Upper lobe of right lung (tissue), 1 donor: ENCODE measurements at regions not wholly inside any gene's neighbourhood (a gene's known extent, or its start where the extent isn't known, plus 50 kb on each side); places are given as distances from the start of the nearest gene placed in this dataset.
A peak's percentile ranks its signal among the peaks of the same experiment; 100 is the strongest.

Experiments used
- ATAC-seq: fragments of 200-7000 bp; cut with Tn5 transposase; one replicate; pipeline ENCODE4 v1.9.1; 2020; ENCODE audit warnings: mild to moderate bottlenecking, moderate library complexity
- DNase-seq: peaks from one replicate; pipeline ENCODE4 v3.0.0-alpha.2; 2020
- H3K27ac ChIP-seq: fragments of 200-600 bp; one replicate; pipeline ENCODE4 v1.8.0; 2022
- H3K27me3 ChIP-seq: fragments of 200-600 bp; one replicate; pipeline ENCODE4 v1.8.0; 2022; ENCODE audit warnings: mild to moderate bottlenecking
- H3K36me3 ChIP-seq: fragments of 200-600 bp; one replicate; pipeline ENCODE4 v1.8.0; 2022
- H3K4me1 ChIP-seq: fragments of 200-600 bp; one replicate; pipeline ENCODE4 v1.8.0; 2022
- H3K4me3 ChIP-seq: fragments of 200-600 bp; one replicate; pipeline ENCODE4 v1.8.0; 2022; ENCODE audit warnings: mild to moderate bottlenecking
- H3K9me3 ChIP-seq: fragments of 200-600 bp; one replicate; pipeline ENCODE4 v1.8.0; 2022
- CTCF ChIP-seq: fragments of 200-600 bp; IDR thresholded peaks from one replicate; pipeline ENCODE4 v1.8.0; 2022; ENCODE audit warnings: antibody characterized with exemption
- intact Hi-C: fragments of 100-400 bp; cut with DNase I; formaldehyde crosslinking; loops from one replicate; pipeline ENCODE4 v1.11.0; 2022
- donor health status: DM: no; HTN: yes; CAD: no; lungs with severe emphysema.

- TF ChIP-seq CTCF: no peak
- no peaks in the 10 kb centered on the region for H3K27me3 ChIP-seq
- H3K27ac ChIP-seq: no peak overlapping the region
- intact Hi-C loops: no loop called here
- no peaks in the 10 kb centered on the region for H3K4me1 ChIP-seq
- DNase-seq (no peak), ATAC-seq (no peak)
- no peaks in the 10 kb centered on the region for H3K9me3 ChIP-seq
- no peak overlapping the region for H3K4me3 ChIP-seq
- no peaks in the 10 kb centered on the region for H3K36me3 ChIP-seq
These were observed 274.4 kb downstream of the BLID start for GRCh38 chr11:121841487-121842191.

- no peaks in the 10 kb centered on the region for H3K4me1 ChIP-seq
- TF ChIP-seq CTCF: no peak
- no peak overlapping the region for H3K27ac ChIP-seq
- H3K36me3 ChIP-seq: no peaks in the 10 kb centered on the region
- no peak overlapping the region for H3K4me3 ChIP-seq
- ATAC-seq (no peak), DNase-seq (no peak)
- no peaks in the 10 kb centered on the region for H3K27me3 ChIP-seq
- intact Hi-C loops: no loop called here
- H3K9me3 ChIP-seq: no peaks in the 10 kb centered on the region
These were observed 276.2 kb downstream of the BLID start for GRCh38 chr11:121839781-121840180.

GRCh38 chr11:121838571-121838970 is 277.4 kb downstream of the BLID start:
- Histone ChIP-seq H3K36me3 (no peaks in the 10 kb centered on the region), H3K9me3 (no peaks in the 10 kb centered on the region), H3K27me3 (no peaks in the 10 kb centered on the region), H3K4me3 (no peak overlapping the region), H3K27ac (no peak overlapping the region), H3K4me1 (no peaks in the 10 kb centered on the region)
- intact Hi-C loops: no loop called here
- TF ChIP-seq CTCF: no peak
- DNase-seq: no peak
- ATAC-seq: no peak

- Histone ChIP-seq H3K36me3 (no peaks in the 10 kb centered on the region), H3K27me3 (no peaks in the 10 kb centered on the region), H3K4me3 (no peak overlapping the region), H3K9me3 (peaks cover 6% of the 10 kb centered on the region), H3K27ac (no peak overlapping the region), H3K4me1 (no peaks in the 10 kb centered on the region)
- intact Hi-C loops: no loop called here
- DNase-seq (no peak), ATAC-seq (no peak)
- TF ChIP-seq CTCF: no peak
These were observed 282.0 kb downstream of the BLID start for GRCh38 chr11:121833970-121834369.

GRCh38 chr11:121829159-121829643 is 286.8 kb downstream of the BLID start:
- no peaks in the 10 kb centered on the region for H3K27me3 ChIP-seq
- ATAC-seq (peak; percentile 61), DNase-seq (no peak)
- no peaks in the 10 kb centered on the region for H3K4me1 ChIP-seq
- H3K4me3 ChIP-seq: no peak overlapping the region
- H3K36me3 ChIP-seq: no peaks in the 10 kb centered on the region
- no peak for TF ChIP-seq CTCF
- H3K27ac ChIP-seq: no peak overlapping the region
- peaks cover 6% of the 10 kb centered on the region for H3K9me3 ChIP-seq
- intact Hi-C loops: no loop called here
